HepG2 (cell line): ENCODE measurements at regions not wholly inside any gene's neighbourhood (a gene's known extent, or its start where the extent isn't known, plus 50 kb on each side); places are given as distances from the start of the nearest gene placed in this dataset.

ENCODE experiments used
- ATAC-seq: fragments of 200-7000 bp; cut with Tn5 transposase; 3 replicates; pipeline ENCODE4 v1.9.1; 2020; ENCODE audit warnings: mild to moderate bottlenecking, moderate library complexity
- BruUV-seq: library from RNA; stranded (reverse); fragments of 400-500 nt; replicated peaks from 2 replicates; lab custom pipeline; 2021; lab: Mats Ljungman, UMichigan
- CTCF ChIA-PET: fragments of 300-600 bp; formaldehyde crosslinking; extraction: SDS; loops from one replicate; lab custom pipeline; 2021; ENCODE audit warnings: low total read pairs, inconsistent platforms, low intra/inter-chr PET ratio; lab: Yijun Ruan, JAX
- POLR2A ChIA-PET: fragments of 350-600 bp; sonication (Branson Sonifier 250); formaldehyde crosslinking; loops from one replicate; lab custom pipeline; 2020; ENCODE audit warnings: antibody characterized with exemption, inconsistent platforms; lab: Yijun Ruan, JAX
- DNase-seq: peaks from one replicate; pipeline ENCODE4 v3.0.0-alpha.2; 2015; ENCODE audit warnings: low spot score
- FAIRE-seq: peaks from 3 replicates; lab custom pipeline; 2011; peaks lifted over from hg19 to GRCh38; lab: Jason Lieb, UNC
- H2AFZ ChIP-seq: one replicate; pipeline ENCODE4 v1.6.1; 2011; ENCODE audit warnings: low read length, inconsistent platforms
- H3K27ac ChIP-seq: fragments of 300-600 bp; 3 replicates; pipeline ENCODE4 v1.8.0; 2011; ENCODE audit warnings: mixed run types, mild to moderate bottlenecking, mixed read lengths, low read length, inconsistent platforms; ENCODE audit not compliant: insufficient read depth; ENCODE audit errors: extremely low read length
- H3K27me3 ChIP-seq, 2 experiments: fragments of 200-600 bp in 1 of 2; 2 replicates in 1 of 2; 3 replicates in 1 of 2; pipeline versions ENCODE4 v1.6.0 to v1.8.0; 2011; ENCODE audit warnings: low read length in 2 of 2, mild to moderate bottlenecking in 2 of 2, moderate library complexity in 2 of 2, inconsistent platforms in 1 of 2; ENCODE audit not compliant: insufficient read depth in 2 of 2, control insufficient read depth in 1 of 2
- H3K36me3 ChIP-seq, 2 experiments: fragments of 200-600 bp in 1 of 2; replicated peaks in 1 of 2; 2 replicates in 1 of 2; 3 replicates in 1 of 2; pipeline versions ENCODE4 v1.5.1 to v1.8.0; 2011; ENCODE audit warnings: low read length in 2 of 2, inconsistent platforms in 1 of 2; ENCODE audit not compliant: insufficient read depth in 2 of 2, control insufficient read depth in 1 of 2
- H3K4me1 ChIP-seq: 2 replicates; pipeline ENCODE4 v1.5.1; 2012; ENCODE audit warnings: low read length, inconsistent platforms; ENCODE audit not compliant: insufficient read depth
- H3K4me2 ChIP-seq: 2 replicates; pipeline ENCODE4 v1.6.0; 2011; ENCODE audit warnings: low read depth, low read length, inconsistent platforms
- H3K4me3 ChIP-seq, 3 experiments: fragments of 200-600 bp in 1 of 3; sonication (generic), shearing (Covaris generic) in 1 of 3; replicated peaks in 1 of 3; 2 replicates each; pipeline ENCODE4 v1.5.1; 2011 to 2016; ENCODE audit warnings: low read length in 3 of 3, inconsistent platforms in 2 of 3, low read depth in 2 of 3, mild to moderate bottlenecking in 2 of 3, control low read depth in 1 of 3, mixed read lengths in 1 of 3; ENCODE audit not compliant: insufficient read depth in 1 of 3
- H3K79me2 ChIP-seq: one replicate; pipeline ENCODE4 v1.6.1; 2011; ENCODE audit warnings: low read length, inconsistent platforms; ENCODE audit not compliant: insufficient read depth
- H3K9ac ChIP-seq: 2 replicates; pipeline ENCODE4 v1.6.0; 2011; ENCODE audit warnings: mild to moderate bottlenecking, low read depth, low read length, inconsistent platforms; ENCODE audit not compliant: insufficient read depth
- H3K9me3 ChIP-seq: 2 replicates; pipeline ENCODE4 v1.5.1; 2012; ENCODE audit warnings: mild to moderate bottlenecking, low read length
- H4K20me1 ChIP-seq: 2 replicates; pipeline ENCODE4 v1.6.0; 2011; ENCODE audit warnings: inconsistent platforms, mild to moderate bottlenecking, low read length, moderate library complexity; ENCODE audit not compliant: insufficient read depth
- ATF1 ChIP-seq: IDR thresholded peaks from 2 replicates; pipeline ENCODE4 v1.6.1; 2016; ENCODE audit warnings: mild to moderate bottlenecking, control low read depth
- BCL6 ChIP-seq: IDR thresholded peaks from 2 replicates; pipeline ENCODE4 v1.6.1; 2016; ENCODE audit warnings: missing genetic modification reagents, missing compliant biosample characterization
- ELF3 ChIP-seq: IDR thresholded peaks from 2 replicates; pipeline ENCODE4 v1.6.1; 2016; ENCODE audit warnings: missing genetic modification reagents, missing compliant biosample characterization
- FOSL2 ChIP-seq: sonication (generic); formaldehyde crosslinking; IDR thresholded peaks from 2 replicates; pipeline ENCODE4 v1.4.0; 2020; ENCODE audit warnings: missing genetic modification reagents
- FOXA1 ChIP-seq, 2 experiments: fragments of 450-650 bp in 1 of 2; sonication (generic) in 1 of 2; formaldehyde crosslinking in 1 of 2; IDR thresholded peaks; 2 replicates each; pipeline versions ENCODE4 v1.4.0 to v1.6.1; 2016 to 2020; ENCODE audit warnings: missing genetic modification reagents in 1 of 2
- FOXK1 ChIP-seq: sonication (generic); formaldehyde crosslinking; IDR thresholded peaks from 2 replicates; pipeline ENCODE4 v1.4.0; 2020; ENCODE audit warnings: low read depth, missing genetic modification reagents, borderline replicate concordance
- GABPA ChIP-seq, 2 experiments: IDR thresholded peaks; 2 replicates each; pipeline ENCODE4 v1.6.1; 2011 to 2016; ENCODE audit warnings: low read depth in 2 of 2, low read length in 1 of 2, missing biosample characterization in 1 of 2, missing genetic modification characterization in 1 of 2
- GATAD2A ChIP-seq: IDR thresholded peaks from 2 replicates; pipeline ENCODE4 v1.6.1; 2016
- IRF2 ChIP-seq: IDR thresholded peaks from 2 replicates; pipeline ENCODE4 v1.6.1; 2018; ENCODE audit warnings: missing genetic modification reagents, missing compliant biosample characterization
- KDM2A ChIP-seq: sonication (generic); formaldehyde crosslinking; IDR thresholded peaks from 2 replicates; pipeline ENCODE4 v1.4.0; 2020; ENCODE audit warnings: low read depth, missing genetic modification reagents, borderline replicate concordance
- KLF16 ChIP-seq, 2 experiments: sonication (generic) in 1 of 2; formaldehyde crosslinking in 1 of 2; IDR thresholded peaks; 2 replicates each; pipeline versions ENCODE4 v1.6.1 to v1.8.0; 2016 to 2023; ENCODE audit warnings: missing genetic modification reagents in 2 of 2, missing compliant biosample characterization in 1 of 2
- MBNL3 ChIP-seq: fragments of 250-450 bp; sonication (Bioruptor Pico); conservative IDR thresholded peaks from 2 replicates; pipeline ENCODE4 v1.8.0; 2022; ENCODE audit warnings: mild to moderate bottlenecking, inconsistent platforms
- MXD3 ChIP-seq: IDR thresholded peaks from 2 replicates; pipeline ENCODE4 v1.6.1; 2016; ENCODE audit warnings: mild to moderate bottlenecking, missing biosample characterization, missing genetic modification reagents
- NR2F1 ChIP-seq, 2 experiments: fragments of 450-650 bp in 1 of 2; formaldehyde crosslinking in 1 of 2; IDR thresholded peaks; 2 replicates each; pipeline versions ENCODE4 v1.5.0 to v1.6.1; 2016 to 2020; ENCODE audit warnings: mild to moderate bottlenecking in 1 of 2, missing compliant biosample characterization in 1 of 2, missing genetic modification reagents in 1 of 2, moderate library complexity in 1 of 2
- NR2F2 ChIP-seq: IDR thresholded peaks from 2 replicates; pipeline ENCODE4 v1.6.1; 2012; ENCODE audit warnings: low read depth, inconsistent platforms, borderline replicate concordance
- RARA ChIP-seq: IDR thresholded peaks from 2 replicates; pipeline ENCODE4 v1.6.1; 2016; ENCODE audit warnings: missing genetic modification reagents, missing compliant biosample characterization
- RXRB ChIP-seq: IDR thresholded peaks from 2 replicates; pipeline ENCODE4 v1.6.1; 2016; ENCODE audit warnings: borderline replicate concordance, missing genetic modification reagents, missing compliant biosample characterization
- SOX13 ChIP-seq, 3 experiments: fragments of 450-650 bp in 1 of 3; sonication (generic) in 1 of 3; formaldehyde crosslinking in 1 of 3; IDR thresholded peaks in 2 of 3; conservative IDR thresholded peaks in 1 of 3; 2 replicates each; pipeline versions ENCODE4 v1.5.0 to v1.6.1; 2016 to 2020; ENCODE audit warnings: antibody characterized with exemption in 1 of 3, mild to moderate bottlenecking in 1 of 3, missing compliant biosample characterization in 1 of 3, missing genetic modification reagents in 1 of 3, moderate library complexity in 1 of 3
- TCF12 ChIP-seq, 2 experiments: fragments of 450-650 bp in 1 of 2; sonication (generic) in 1 of 2; formaldehyde crosslinking in 1 of 2; IDR thresholded peaks; 2 replicates each; pipeline versions ENCODE4 v1.6.1 to v1.8.0; 2017 to 2022; ENCODE audit warnings: antibody characterized with exemption in 1 of 2, mild to moderate bottlenecking in 1 of 2, missing genetic modification reagents in 1 of 2, moderate library complexity in 1 of 2
- TFAP4 ChIP-seq: sonication (generic); IDR thresholded peaks from 2 replicates; pipeline ENCODE4 v1.6.1; 2016; ENCODE audit warnings: low read depth, borderline replicate concordance
- TGIF2 ChIP-seq: IDR thresholded peaks from 2 replicates; pipeline ENCODE4 v1.6.1; 2016; ENCODE audit warnings: control low read depth, missing compliant biosample characterization
- WGBS: methylation state at CpG from one replicate; pipeline ENCODE4 v1.1.6; 2017; ENCODE audit warnings: low lambda C conversion rate; 5-methylcytosine and 5-hydroxymethylcytosine counted together
- in situ Hi-C: cut with HindIII; loops from 2 replicates; pipeline ENCODE4 v1.10.0; 2017; ENCODE audit warnings: low pct_unique_long_range_greater_than_20kb; ENCODE audit not compliant: extremely low pct_ligation_motif_present
- intact Hi-C: fragments of 100-400 bp; cut with micrococcal nuclease; formaldehyde crosslinking; loops from one replicate; pipeline ENCODE4 v1.10.0; 2022; ENCODE audit not compliant: unreplicated experiment

- ChIA-PET POLR2A (interaction anchor here (2.3 to 3.8 kb wide), 2 partner anchors 12 to 53 kb away, joined by 9 to 17 read pairs; partner anchors contain the start of gene NABP1), CTCF (no interaction called here)
- FAIRE-seq (peak; percentile 34), ATAC-seq (peak; percentile 89), DNase-seq (peak; percentile 75)
- no TSS peak for BruUV-seq
- Histone ChIP-seq H3K79me2 (no peaks in the 10 kb centered on the region), H3K36me3 (no peaks in the 10 kb centered on the region), H3K4me3 (no peak overlapping the region), H3K9ac (no peak overlapping the region), H3K27me3 (no peaks in the 10 kb centered on the region), H2AFZ (no peak overlapping the region), H3K4me1 (peaks cover 13% of the 10 kb centered on the region), H4K20me1 (no peaks in the 10 kb centered on the region), H3K4me2 (peak overlapping the region; percentile 21; the same call in 1 of the 2 replicates), H3K27ac (no peak overlapping the region), H3K9me3 (no peaks in the 10 kb centered on the region)
- in situ Hi-C loops (no loop called here), intact Hi-C loops (no loop called here)
- 26% methylated on average over 3 of the region's 3 CpGs for WGBS
- peak; percentile 56 for TF ChIP-seq ELF3 (CRISPR knock-in tag)
- TF ChIP-seq NR2F2 = peak; percentile 62; the same call in 1 of the 2 replicates
- no peak for TF ChIP-seq MBNL3 (CRISPR knock-in tag)
- TF ChIP-seq GATAD2A (CRISPR knock-in tag) = peak; percentile 52
- peak; percentile 49; the same call in 1 of the 2 replicates for TF ChIP-seq FOSL2 (CRISPR knock-in tag)
- peak; percentile 23; the same call in 1 of the 2 replicates for TF ChIP-seq TFAP4
- peak; percentile 38 for TF ChIP-seq RARA
- peak; percentile 59 for TF ChIP-seq RXRB (CRISPR knock-in tag)
- TF ChIP-seq TCF12 (IDR thresholded peaks at IDR 0.05) = no peak
- no peak for TF ChIP-seq TCF12 (CRISPR knock-in tag; IDR thresholded peaks at IDR 0.05)
- peak in 1 of 2 experiments; percentile 93; a peak in 2 of 4 replicates for TF ChIP-seq NR2F1 (CRISPR knock-in tag; IDR thresholded peaks at IDR 0.05)
- TF ChIP-seq GABPA (IDR thresholded peaks at IDR 0.05; ENCODE audit: low read depth, low read length) = no peak
- TF ChIP-seq GABPA (CRISPR knock-in tag; IDR thresholded peaks at IDR 0.05; ENCODE audit: low read depth) = peak; percentile 85
- 0 out of 2 replicates have a peak, but pooled peaks have one; percentile 23 for TF ChIP-seq KDM2A (CRISPR knock-in tag)
- TF ChIP-seq ATF1 (CRISPR knock-in tag) = 0 out of 2 replicates have a peak, but pooled peaks have one; percentile 20
- TF ChIP-seq KLF16 (CRISPR knock-in tag; IDR thresholded peaks at IDR 0.05) = 0 out of 4 replicates have a peak, but pooled peaks of 1 of the 2 experiments have one; percentile 40
- no peak for TF ChIP-seq SOX13 (IDR thresholded peaks at IDR 0.05)
- peak in 1 of 2 experiments; percentile 42; a peak in 1 of 4 replicates for TF ChIP-seq SOX13 (CRISPR knock-in tag; conservative IDR thresholded peaks at IDR 0.05 in 1 of 2, IDR thresholded peaks at IDR 0.05 in 1 of 2)
- TF ChIP-seq IRF2 (CRISPR knock-in tag) = 0 out of 2 replicates have a peak, but pooled peaks have one; percentile 28
- TF ChIP-seq FOXA1 (IDR thresholded peaks at IDR 0.05) = no peak
- TF ChIP-seq FOXA1 (CRISPR knock-in tag; IDR thresholded peaks at IDR 0.05) = peak; percentile 59; the same call in 1 of the 2 replicates
- TF ChIP-seq FOXK1 (CRISPR knock-in tag) = peak; percentile 33; the same call in 1 of the 2 replicates
- peak; percentile 53 for TF ChIP-seq BCL6 (CRISPR knock-in tag)
- no peak for TF ChIP-seq MXD3 (CRISPR knock-in tag)
- no peak for TF ChIP-seq TGIF2 (CRISPR knock-in tag)
Measured at GRCh38 chr2:191625016-191625415, 52.9 kb upstream of the NABP1 start.
